Activated CD4-positive, CD25-positive, alpha-beta regulatory T cell treated with anti-CD3 and anti-CD28 coated beads, Interleukin-2, amount 50 U/mL, for 72 hours (primary cell): ENCODE measurements at regions not wholly inside any gene's neighbourhood (a gene's known extent, or its start where the extent isn't known, plus 50 kb on each side); places are given as distances from the start of the nearest gene placed in this dataset.
"Not testable (repeated sequence)": the region's sequence is repeated elsewhere in the genome, so short reads cannot be mapped to it uniquely, and the experiment has no call there.

Source experiments
- DNase-seq: peaks from one replicate; pipeline ENCODE4 v3.0.0; 2021

DNA sequence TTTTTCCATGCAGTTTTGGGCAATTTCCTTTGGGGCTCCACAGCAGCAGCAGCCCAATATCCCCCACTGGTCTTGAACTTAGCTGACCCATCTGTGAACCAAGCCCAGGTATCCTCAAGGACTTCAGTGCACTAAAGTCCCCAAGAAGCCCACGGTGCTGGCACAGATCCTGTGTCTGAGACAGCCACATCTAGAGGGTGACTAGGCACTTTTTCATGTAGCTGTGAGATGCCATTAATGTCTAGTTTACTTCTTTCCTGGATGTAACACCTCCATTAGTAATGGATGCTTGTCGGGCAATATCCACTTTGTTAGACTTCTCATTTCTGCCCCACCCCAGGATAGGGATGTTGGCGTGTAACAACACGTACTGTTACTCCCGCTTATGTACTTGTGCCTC lies 117.9 kb downstream of the GPCPD1 start:
- DNase-seq = no peak

- no peak for DNase-seq
These were observed 119.4 kb downstream of the GPCPD1 start for GRCh38 chr20:5491455-5491854.

DNA sequence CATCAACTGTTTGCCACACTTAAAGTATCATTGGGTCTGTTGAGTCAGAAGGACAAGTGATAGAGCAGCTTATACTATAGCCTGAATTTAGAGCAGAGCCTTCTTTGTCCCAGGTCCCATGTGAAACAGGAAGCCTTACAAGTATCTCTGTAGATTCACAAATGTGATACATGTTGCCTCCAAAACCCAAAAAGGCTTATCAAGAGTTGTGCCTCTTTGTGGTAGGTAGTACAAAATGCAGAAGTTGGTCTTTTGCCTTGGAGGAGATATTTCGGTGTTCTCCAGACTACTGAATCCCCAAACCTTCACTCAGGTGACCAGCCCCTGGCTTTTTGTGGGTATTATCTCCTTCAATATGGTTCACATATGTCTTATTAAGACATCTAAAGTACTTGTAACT lies 121.2 kb downstream of the GPCPD1 start:
- DNase-seq = no peak

- no peak for DNase-seq
These were observed 122.0 kb downstream of the GPCPD1 start for GRCh38 chr20:5488823-5489222.

DNA sequence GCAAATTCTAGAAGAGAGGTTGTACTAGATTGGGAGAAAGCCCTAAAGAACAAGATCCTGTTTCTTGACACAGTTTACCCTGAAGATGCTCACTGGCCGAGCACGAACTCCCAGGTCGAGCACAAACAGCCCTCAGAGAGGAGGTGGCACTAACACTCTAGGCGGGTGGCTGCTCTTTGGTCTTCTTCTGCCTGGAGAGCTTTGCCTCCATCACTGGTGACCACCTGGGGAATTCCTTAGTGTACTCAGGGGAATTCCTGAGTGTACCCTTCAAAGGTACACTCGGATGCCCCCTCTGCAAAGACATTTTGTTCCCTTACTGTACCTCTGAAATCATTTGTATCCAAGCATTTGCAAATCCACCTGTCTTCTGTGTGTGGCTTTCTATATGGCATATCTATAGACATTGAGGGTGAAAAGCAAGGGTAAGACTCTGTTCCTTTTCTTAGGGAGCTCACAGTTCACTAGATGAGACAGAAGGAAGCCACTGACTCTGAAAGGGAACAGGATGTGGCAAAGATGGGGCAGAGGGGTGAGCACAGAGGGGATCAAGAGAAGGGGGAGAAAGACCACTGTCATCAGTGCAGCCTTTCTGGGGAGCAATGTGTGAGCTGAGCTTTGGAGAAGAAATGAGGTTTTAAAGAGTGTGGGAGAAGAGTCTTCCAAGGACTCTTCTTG lies 124.3 kb downstream of the GPCPD1 start:
- no peak for DNase-seq

- DNase-seq = no peak
These were observed 125.9 kb downstream of the GPCPD1 start for GRCh38 chr20:5484926-5485325.

GRCh38 chr20:5484346-5484745 lies 126.5 kb downstream of the GPCPD1 start:
- DNase-seq = no peak

DNA sequence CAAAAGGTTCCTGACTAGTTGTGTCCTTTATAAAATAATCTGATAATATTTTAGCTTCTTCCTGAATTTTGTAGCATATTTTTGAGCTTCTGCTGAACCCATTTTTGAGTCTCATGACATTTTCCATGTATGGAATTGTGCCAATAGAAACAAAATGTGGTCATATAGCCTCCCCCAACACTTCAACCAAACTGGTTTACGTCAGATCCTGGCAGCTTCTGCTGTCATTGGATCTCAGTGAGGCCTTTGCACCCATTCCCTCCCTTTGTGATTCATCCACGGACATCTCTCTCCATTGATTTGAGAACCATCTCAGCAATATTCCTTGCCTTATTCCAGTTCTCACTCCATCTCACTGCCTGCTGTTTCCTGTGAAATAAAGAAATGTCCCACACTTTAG lies 128.0 kb downstream of the GPCPD1 start:
- no peak for DNase-seq

- no peak for DNase-seq
These were observed 128.9 kb downstream of the GPCPD1 start for GRCh38 chr20:5481872-5482271.

DNA sequence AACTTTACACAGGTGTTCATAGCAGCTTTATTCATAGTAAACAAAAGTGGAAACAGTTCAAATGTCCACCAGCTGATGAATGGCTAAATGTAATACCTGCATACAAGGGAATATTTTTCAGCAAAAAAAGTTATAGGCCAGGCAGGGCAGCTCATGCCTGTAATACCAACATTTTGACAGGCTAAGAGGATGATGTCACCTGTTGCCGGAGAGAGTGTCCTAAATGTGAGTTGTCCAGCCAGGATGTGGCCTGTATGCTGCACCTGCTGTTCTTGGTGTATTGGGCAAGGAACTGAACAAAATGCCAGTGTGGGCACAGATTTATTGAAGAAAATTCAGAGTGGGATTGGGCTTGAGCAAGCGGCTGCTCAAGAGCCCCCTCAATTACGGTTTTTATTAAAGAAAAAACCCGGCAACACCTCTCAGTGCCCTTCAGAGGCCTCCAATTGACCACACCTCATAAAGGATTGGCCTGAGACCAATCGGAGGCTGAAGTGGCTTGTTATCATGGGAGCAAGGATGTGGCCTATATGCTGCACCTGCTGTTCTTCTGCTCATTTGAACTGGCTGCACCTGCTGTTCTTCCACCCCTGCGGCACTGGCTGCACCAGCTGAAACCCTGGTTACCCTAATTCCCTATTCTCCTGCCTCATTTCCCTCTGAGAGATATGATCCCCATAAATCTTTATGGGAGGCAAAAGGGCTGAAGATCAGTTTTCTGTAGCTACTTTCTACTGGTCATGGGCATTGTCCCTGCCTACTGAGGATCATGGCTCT lies 129.8 kb downstream of the GPCPD1 start:
- no peak for DNase-seq

DNA sequence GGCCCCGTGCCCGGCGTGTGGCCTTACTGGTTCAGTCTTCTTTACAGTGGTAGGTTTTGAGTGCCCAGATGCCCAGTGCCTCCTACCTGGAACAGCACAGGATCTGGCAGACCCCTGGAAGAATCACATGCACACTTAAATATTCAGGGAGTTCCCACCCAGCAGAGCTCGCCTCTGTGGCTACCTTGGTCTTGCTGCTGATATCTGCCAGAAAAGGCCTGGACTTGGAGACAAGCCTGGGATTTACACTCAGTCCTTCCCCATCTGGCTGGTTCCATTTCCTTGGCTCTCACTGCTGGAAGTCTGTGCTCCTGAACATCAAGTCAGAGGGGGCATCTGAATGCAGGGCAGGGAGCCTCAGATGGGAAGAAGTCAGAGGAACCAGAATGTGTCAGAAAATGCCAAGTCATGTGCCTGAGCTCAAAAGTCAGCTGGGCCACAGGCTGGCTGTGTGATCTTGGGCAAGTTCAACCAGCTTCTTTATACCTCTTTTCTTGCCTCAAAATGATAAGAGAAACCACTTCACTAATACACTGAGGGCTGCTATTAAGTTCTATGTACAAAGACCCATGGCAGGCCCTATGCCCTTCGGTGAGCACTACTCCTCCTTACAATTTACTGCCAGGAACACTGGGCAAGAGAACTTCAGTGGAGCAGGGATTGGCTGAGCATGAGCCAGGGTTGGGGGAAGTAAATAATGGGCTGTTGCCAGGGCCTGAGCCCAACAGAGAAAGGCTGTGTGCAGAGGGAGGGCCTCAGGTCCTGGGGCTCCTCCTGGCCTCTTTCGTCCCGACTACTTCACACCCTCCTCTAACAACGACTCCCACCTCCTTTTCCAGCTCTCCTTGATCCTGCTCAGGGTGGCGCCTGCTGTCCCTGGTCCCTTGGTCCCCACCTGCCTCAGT lies 135.9 kb downstream of the GPCPD1 start:
- DNase-seq = no peak

- DNase-seq = not testable (repeated sequence)
These were observed 138.9 kb downstream of the GPCPD1 start for GRCh38 chr20:5471866-5472265.

- no peak for DNase-seq
These were observed 139.4 kb downstream of the GPCPD1 start for GRCh38 chr20:5471368-5471767.

DNA sequence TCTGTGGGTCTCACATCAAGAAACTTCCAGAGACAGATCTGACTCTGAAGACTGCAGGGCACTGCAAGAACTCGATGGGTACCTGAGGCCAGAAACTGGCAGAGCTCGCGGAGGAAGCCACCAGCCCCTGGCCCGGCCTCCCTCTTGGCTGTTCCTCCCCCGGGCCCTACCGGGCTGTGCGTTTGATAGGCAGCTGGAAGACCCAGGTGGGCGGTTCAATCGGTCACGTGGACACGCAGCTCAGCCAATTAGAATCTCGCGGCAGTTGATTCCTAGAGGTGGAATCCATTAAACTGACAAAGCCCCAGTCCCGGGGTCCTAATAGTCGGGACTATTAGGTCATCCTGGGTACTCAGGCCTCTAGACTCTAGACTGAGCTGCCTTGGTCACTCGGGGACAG lies 139.9 kb downstream of the GPCPD1 start:
- no peak for DNase-seq

- DNase-seq = no peak
These were observed 140.3 kb downstream of the GPCPD1 start for GRCh38 chr20:5470458-5470857.

DNA sequence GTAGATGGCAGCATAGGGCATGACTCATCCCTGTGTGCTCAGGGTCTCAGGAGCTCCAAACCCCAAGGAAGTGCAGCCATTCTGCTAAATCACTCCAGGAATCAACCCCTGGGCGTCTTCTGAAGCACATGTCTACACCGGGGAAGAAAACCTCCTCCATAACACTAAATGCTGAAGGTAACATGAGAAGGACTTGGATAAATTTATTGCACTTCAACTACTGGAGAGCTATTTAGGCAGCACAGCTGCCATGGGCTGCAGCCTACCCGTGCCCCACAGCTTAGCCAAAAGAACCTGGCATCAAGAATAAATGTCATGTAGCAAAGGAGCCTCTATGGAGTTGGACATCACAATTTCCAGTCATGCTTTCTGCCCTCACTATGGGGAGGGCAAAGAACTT lies 141.7 kb downstream of the GPCPD1 start:
- no peak for DNase-seq

DNA sequence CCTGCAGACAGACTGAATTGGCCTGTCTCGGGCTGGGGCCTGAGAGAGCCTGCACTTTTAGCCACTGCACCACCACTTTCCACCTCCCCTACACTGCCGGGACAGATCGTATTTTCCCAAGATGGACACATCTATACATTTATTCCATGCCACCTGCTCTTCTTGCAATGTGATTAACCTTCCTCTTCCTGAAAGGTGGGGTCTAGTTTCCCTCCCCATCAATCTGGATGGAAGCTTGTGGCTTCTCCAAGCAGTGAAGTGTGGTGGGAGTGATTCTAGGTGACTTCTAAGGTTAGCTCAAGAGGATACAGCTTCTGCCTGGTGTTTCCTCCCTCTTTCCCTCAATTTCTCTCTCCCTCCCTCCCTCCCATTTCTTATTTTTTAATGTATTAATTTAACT lies 143.7 kb downstream of the GPCPD1 start:
- DNase-seq = no peak

DNA sequence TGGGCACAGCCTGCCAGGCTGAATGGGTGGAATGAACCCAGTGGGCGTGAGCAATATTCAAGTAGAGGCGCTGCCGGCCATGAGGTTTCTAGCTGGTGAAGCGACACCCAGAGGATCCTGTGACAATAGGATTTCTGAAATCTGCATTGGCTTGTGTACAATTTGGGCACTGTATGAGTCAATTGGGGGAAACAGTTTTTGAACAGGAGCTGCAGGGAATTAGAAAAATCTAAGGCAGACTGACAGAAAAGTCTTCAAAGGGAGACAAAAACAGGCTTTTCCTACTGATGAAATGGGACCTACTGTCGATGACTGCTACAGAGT lies 145.2 kb downstream of the GPCPD1 start:
- no peak for DNase-seq

GRCh38 chr20:5464901-5465603 lies 145.8 kb downstream of the GPCPD1 start:
- DNase-seq = no peak

DNA sequence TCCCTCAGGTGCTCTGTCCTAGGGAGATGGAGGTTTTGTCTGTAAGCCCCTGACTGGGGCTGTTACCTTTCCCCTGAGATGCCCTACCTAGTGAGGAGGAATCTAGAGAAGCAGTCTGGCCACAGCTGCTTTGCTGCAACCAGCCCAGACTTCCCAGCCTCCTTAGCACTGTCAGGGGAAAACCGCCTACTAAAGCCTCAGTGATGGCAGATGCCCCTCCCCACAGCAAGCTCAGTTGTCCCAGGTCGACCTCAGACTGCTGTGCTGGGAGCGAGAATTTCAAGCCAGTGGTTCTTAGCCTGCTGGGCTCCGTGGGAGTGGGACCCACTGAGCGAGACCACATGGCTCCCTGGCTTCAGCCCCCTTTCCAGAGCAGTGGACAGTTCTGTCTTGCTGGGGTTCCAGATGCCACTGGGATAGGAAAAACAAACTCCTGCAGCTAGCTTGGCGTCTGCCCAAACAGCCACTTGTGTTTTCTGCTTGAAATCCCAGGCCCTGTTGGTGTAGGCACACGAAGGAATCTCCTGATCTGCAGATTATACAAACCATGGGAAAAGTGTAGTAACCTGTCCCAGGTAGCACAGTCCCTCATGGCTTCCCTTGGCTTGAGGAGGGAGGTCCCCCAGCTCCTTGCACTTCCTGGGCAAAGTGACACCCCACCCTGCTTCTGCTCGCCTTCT lies 146.4 kb upstream of the PROKR2 start:
- DNase-seq = no peak

DNA sequence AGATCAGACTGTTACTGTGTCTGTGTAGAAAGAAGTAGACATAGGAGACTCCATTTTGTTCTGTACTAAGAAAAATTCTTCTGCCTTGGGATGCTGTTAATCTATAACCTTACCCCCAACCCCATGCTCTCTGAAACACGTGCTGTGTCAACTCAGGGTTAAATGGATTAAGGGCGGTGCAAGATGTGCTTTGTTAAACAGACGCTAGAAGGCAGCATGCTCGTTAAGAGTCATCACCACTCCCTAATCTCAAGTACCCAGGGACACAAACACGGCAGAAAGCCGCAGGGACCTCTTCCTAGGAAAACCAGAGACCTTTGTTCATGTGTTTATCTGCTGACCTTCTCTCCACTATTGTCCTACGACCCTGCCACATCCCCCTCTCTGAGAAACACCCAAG lies 137.0 kb upstream of the PROKR2 start:
- DNase-seq = not testable (repeated sequence)

GRCh38 chr20:5453316-5453715 lies 136.6 kb upstream of the PROKR2 start:
- DNase-seq = not testable (repeated sequence)

DNA sequence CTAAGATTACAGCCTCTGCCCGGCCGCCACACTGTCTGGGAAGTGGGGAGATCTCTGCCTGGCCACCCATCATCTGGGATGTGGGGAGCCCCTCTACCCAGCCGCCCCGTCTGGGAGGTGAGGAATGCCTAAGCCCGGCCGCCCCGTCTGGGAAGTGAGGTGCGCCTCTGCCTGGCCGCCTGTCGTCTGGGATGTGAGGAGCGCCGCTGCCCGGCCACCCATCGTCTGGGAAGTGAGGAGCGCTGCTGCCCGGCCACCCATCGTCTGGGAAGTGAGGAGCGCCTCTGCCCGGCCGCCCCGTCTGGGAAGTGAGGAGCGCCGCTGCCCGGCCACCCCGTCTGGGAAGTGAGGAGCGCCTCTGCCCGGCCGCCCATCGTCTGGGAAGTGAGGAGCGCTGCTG lies 135.9 kb upstream of the PROKR2 start:
- not testable (repeated sequence) for DNase-seq
